ENCODE measurements at regions not wholly inside any gene's neighbourhood (a gene's known extent, or its start where the extent isn't known, plus 50 kb on each side); places are given as distances from the start of the nearest gene placed in this dataset.

DNA sequence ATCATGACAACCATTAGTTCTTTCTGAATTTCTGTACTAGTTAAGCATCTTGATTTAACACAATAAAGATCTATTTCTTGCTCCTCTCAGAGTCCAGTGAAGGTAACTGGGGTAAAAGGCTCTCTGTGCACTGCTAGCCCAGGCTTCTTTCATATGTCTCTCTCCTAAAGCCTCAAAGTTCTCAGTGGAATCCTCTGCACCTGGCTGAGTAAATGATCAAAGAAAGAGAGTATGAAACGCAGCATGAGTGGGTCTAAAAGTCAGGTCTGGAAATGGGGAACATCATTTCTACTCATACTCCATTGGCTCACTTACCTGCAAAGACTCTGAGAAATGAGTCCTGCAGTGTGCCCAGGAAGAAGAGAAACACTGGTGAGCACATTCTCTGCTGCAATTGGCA lies 418.5 kb downstream of the PTPRC start (continued):
- TF ChIP-seq ZNF175 (tag by site-specific recombination; IDR thresholded peaks at IDR 0.05) (no peak), ZNF423 (tag by site-specific recombination; IDR thresholded peaks at IDR 0.05) (no peak), ZNF624 (tag by site-specific recombination; IDR thresholded peaks at IDR 0.05) (no peak)

DNA sequence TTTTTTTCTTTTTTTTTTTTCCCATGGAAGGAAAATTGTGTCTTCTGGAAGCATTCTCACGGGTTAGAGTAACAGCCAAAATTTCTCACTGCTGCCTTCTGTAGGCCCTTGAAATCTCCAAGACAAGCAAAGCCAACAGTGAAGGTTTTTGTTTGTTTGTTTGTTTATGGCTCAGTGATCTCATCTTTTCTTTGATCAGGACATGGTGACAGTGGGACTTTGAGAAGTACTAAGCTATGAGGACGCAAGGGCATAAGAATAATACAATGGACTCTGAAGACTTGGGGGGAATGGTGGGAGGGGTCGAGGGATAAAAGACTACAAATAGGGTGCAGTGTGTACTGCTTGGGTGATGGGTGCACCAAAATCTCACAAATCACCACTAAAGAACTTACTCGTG lies 419.4 kb downstream of the PTPRC start:
- Histone ChIP-seq H3K9me3 (ENCODE audit: control insufficient read depth, insufficient read depth, low read depth, low read length) (no peaks in the 10 kb centered on the region), H3K4me1 (ENCODE audit: control insufficient read depth, insufficient read depth, low read length) (no peaks in the 10 kb centered on the region), H3K27ac (ENCODE audit: extremely low read depth, low read depth, low read length) (no peak overlapping the region), H3K36me3 (ENCODE audit: control insufficient read depth in 2 of 2, insufficient read depth in 1 of 2, low read length in 2 of 2) (no peaks in the 10 kb centered on the region), H3K4me3 (ENCODE audit: low read depth, low read length) (no peak overlapping the region)
- ChIA-PET CTCF (no interaction called here), POLR2A (no interaction called here)
- TF ChIP-seq, protein P1, sequence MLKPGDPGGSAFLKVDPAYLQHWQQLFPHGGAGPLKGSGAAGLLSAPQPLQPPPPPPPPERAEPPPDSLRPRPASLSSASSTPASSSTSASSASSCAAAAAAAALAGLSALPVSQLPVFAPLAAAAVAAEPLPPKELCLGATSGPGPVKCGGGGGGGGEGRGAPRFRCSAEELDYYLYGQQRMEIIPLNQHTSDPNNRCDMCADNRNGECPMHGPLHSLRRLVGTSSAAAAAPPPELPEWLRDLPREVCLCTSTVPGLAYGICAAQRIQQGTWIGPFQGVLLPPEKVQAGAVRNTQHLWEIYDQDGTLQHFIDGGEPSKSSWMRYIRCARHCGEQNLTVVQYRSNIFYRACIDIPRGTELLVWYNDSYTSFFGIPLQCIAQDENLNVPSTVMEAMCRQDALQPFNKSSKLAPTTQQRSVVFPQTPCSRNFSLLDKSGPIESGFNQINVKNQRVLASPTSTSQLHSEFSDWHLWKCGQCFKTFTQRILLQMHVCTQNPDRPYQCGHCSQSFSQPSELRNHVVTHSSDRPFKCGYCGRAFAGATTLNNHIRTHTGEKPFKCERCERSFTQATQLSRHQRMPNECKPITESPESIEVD (tag by site-specific recombination; IDR thresholded peaks at IDR 0.05) = no peak
- TF ChIP-seq ZNF302 (tag by site-specific recombination; IDR thresholded peaks at IDR 0.05; ENCODE audit: low read depth) = no peak
- no peak for TF ChIP-seq ZNF660 (tag by site-specific recombination; IDR thresholded peaks at IDR 0.05)
- TF ChIP-seq, protein P2, sequence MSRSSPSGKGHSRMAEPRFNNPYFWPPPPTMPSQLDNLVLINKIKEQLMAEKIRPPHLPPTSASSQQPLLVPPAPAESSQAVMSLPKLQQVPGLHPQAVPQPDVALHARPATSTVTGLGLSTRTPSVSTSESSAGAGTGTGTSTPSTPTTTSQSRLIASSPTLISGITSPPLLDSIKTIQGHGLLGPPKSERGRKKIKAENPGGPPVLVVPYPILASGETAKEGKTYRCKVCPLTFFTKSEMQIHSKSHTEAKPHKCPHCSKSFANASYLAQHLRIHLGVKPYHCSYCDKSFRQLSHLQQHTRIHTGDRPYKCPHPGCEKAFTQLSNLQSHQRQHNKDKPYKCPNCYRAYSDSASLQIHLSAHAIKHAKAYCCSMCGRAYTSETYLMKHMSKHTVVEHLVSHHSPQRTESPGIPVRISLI (tag by site-specific recombination; IDR thresholded peaks at IDR 0.05) = no peak
- TF ChIP-seq, protein P3, sequence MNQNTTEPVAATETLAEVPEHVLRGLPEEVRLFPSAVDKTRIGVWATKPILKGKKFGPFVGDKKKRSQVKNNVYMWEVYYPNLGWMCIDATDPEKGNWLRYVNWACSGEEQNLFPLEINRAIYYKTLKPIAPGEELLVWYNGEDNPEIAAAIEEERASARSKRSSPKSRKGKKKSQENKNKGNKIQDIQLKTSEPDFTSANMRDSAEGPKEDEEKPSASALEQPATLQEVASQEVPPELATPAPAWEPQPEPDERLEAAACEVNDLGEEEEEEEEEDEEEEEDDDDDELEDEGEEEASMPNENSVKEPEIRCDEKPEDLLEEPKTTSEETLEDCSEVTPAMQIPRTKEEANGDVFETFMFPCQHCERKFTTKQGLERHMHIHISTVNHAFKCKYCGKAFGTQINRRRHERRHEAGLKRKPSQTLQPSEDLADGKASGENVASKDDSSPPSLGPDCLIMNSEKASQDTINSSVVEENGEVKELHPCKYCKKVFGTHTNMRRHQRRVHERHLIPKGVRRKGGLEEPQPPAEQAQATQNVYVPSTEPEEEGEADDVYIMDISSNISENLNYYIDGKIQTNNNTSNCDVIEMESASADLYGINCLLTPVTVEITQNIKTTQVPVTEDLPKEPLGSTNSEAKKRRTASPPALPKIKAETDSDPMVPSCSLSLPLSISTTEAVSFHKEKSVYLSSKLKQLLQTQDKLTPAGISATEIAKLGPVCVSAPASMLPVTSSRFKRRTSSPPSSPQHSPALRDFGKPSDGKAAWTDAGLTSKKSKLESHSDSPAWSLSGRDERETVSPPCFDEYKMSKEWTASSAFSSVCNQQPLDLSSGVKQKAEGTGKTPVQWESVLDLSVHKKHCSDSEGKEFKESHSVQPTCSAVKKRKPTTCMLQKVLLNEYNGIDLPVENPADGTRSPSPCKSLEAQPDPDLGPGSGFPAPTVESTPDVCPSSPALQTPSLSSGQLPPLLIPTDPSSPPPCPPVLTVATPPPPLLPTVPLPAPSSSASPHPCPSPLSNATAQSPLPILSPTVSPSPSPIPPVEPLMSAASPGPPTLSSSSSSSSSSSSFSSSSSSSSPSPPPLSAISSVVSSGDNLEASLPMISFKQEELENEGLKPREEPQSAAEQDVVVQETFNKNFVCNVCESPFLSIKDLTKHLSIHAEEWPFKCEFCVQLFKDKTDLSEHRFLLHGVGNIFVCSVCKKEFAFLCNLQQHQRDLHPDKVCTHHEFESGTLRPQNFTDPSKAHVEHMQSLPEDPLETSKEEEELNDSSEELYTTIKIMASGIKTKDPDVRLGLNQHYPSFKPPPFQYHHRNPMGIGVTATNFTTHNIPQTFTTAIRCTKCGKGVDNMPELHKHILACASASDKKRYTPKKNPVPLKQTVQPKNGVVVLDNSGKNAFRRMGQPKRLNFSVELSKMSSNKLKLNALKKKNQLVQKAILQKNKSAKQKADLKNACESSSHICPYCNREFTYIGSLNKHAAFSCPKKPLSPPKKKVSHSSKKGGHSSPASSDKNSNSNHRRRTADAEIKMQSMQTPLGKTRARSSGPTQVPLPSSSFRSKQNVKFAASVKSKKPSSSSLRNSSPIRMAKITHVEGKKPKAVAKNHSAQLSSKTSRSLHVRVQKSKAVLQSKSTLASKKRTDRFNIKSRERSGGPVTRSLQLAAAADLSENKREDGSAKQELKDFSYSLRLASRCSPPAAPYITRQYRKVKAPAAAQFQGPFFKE (tag by site-specific recombination; IDR thresholded peaks at IDR 0.05; ENCODE audit: borderline replicate concordance) = no peak
- no peak for TF ChIP-seq KLF1 (tag by site-specific recombination; IDR thresholded peaks at IDR 0.05)

DNA sequence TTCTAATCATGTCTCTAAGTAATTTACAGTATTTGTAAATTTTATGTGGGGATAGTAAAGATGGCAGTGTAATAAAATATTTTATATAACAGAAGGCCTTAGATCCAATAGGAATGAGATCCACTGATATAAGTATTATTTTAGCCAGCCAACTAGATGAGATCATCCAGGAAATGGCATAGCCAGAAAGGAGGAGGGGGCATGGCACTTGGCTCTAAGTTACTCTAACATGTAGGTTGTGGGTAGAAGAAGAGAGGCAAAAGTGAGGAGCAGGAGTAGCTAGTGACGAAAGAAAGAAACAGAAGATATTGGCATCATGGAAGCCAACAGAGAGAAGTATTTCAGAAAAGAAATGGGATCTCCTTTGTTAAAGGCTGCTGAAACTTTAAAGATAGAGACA lies 426.1 kb downstream of the PTPRC start:
- CTCF ChIA-PET = interaction anchor here (0.5 to 0.6 kb wide), 2 partner anchors 214 to 289 kb away, joined by 4 to 6 read pairs; no protein-coding TSS in a partner anchor
- no peak overlapping the region for H3K4me3 ChIP-seq (ENCODE audit: low read depth, low read length)
- no peaks in the 10 kb centered on the region for H3K9me3 ChIP-seq (ENCODE audit: control insufficient read depth, insufficient read depth, low read depth, low read length)
- H3K27ac ChIP-seq (ENCODE audit: extremely low read depth, low read depth, low read length) = no peak overlapping the region
- H3K4me1 ChIP-seq (ENCODE audit: control insufficient read depth, insufficient read depth, low read length) = no peaks in the 10 kb centered on the region
- no peaks in the 10 kb centered on the region for H3K36me3 ChIP-seq (ENCODE audit: control insufficient read depth in 2 of 2, insufficient read depth in 1 of 2, low read length in 2 of 2)
- POLR2A ChIA-PET = no interaction called here
- TF ChIP-seq ZNF701 (tag by site-specific recombination; IDR thresholded peaks at IDR 0.05) (no peak), OVOL3 (tag by site-specific recombination; IDR thresholded peaks at IDR 0.05) (no peak), HOXA7 (CRISPR knock-in tag; IDR thresholded peaks at IDR 0.05; ENCODE audit: borderline replicate concordance) (no peak), ZNF837 (tag by site-specific recombination; IDR thresholded peaks at IDR 0.05) (no peak), ZNF155 (tag by site-specific recombination; IDR thresholded peaks at IDR 0.05) (no peak), ZIC2 (tag by site-specific recombination; IDR thresholded peaks at IDR 0.05) (no peak), BCL11B (tag by site-specific recombination; IDR thresholded peaks at IDR 0.05; ENCODE audit: low read depth) (no peak), ZFP41 (tag by site-specific recombination; IDR thresholded peaks at IDR 0.05; ENCODE audit: borderline replicate concordance) (no peak), SP7 (tag by site-specific recombination; IDR thresholded peaks at IDR 0.05) (no peak), TRIM28 (IDR thresholded peaks at IDR 0.05; ENCODE audit: borderline replicate concordance, low read length) (no peak), ZNF169 (tag by site-specific recombination; IDR thresholded peaks at IDR 0.05) (no peak), ZNF221 (tag by site-specific recombination; IDR thresholded peaks at IDR 0.05; ENCODE audit: borderline replicate concordance) (no peak)
- TF ChIP-seq, protein P4, sequence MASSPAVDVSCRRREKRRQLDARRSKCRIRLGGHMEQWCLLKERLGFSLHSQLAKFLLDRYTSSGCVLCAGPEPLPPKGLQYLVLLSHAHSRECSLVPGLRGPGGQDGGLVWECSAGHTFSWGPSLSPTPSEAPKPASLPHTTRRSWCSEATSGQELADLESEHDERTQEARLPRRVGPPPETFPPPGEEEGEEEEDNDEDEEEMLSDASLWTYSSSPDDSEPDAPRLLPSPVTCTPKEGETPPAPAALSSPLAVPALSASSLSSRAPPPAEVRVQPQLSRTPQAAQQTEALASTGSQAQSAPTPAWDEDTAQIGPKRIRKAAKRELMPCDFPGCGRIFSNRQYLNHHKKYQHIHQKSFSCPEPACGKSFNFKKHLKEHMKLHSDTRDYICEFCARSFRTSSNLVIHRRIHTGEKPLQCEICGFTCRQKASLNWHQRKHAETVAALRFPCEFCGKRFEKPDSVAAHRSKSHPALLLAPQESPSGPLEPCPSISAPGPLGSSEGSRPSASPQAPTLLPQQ (tag by site-specific recombination; IDR thresholded peaks at IDR 0.05) = no peak
- TF ChIP-seq, protein P5, sequence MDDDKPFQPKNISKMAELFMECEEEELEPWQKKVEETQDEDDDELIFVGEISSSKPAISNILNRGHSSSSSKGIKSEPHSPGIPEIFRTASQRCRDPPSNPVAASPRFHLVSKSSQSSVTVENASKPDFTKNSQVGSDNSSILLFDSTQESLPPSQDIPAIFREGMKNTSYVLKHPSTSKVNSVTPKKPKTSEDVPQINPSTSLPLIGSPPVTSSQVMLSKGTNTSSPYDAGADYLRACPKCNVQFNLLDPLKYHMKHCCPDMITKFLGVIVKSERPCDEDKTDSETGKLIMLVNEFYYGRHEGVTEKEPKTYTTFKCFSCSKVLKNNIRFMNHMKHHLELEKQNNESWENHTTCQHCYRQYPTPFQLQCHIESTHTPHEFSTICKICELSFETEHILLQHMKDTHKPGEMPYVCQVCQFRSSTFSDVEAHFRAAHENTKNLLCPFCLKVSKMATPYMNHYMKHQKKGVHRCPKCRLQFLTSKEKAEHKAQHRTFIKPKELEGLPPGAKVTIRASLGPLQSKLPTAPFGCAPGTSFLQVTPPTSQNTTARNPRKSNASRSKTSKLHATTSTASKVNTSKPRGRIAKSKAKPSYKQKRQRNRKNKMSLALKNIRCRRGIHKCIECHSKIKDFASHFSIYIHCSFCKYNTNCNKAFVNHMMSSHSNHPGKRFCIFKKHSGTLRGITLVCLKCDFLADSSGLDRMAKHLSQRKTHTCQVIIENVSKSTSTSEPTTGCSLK (tag by site-specific recombination; IDR thresholded peaks at IDR 0.05) = no peak

Data from HEK293 (cell line).